NCI-H2171 (cell line): ENCODE measurements at regions not wholly inside any gene's neighbourhood (a gene's known extent, or its start where the extent isn't known, plus 50 kb on each side); places are given as distances from the start of the nearest gene placed in this dataset.
"Not testable (repeated sequence)": the region's sequence is repeated elsewhere in the genome, so short reads cannot be mapped to it uniquely, and the experiment has no call there.

Source experiments
- DNase-seq: peaks from one replicate; lab custom pipeline; 2025; lab: John Stamatoyannopoulos, UW

GRCh38 chr13:87877477-87877876 lies 206.3 kb downstream of the SLITRK5 start:
- no peak for DNase-seq

GRCh38 chr13:87878706-87879105 lies 207.5 kb downstream of the SLITRK5 start:
- DNase-seq: no peak

- DNase-seq: no peak
These were observed 213.7 kb downstream of the SLITRK5 start for GRCh38 chr13:87884884-87885283.

- no peak for DNase-seq
These were observed 216.4 kb downstream of the SLITRK5 start for GRCh38 chr13:87887459-87888123.

GRCh38 chr13:87889254-87889653 lies 218.1 kb downstream of the SLITRK5 start:
- DNase-seq: no peak

GRCh38 chr13:87893186-87893585 lies 222.0 kb downstream of the SLITRK5 start:
- DNase-seq: no peak

GRCh38 chr13:87894059-87894458 lies 222.9 kb downstream of the SLITRK5 start:
- no peak for DNase-seq

GRCh38 chr13:87903553-87903952 lies 232.4 kb downstream of the SLITRK5 start:
- no peak for DNase-seq

GRCh38 chr13:87906411-87906810 lies 235.2 kb downstream of the SLITRK5 start:
- DNase-seq: no peak

- DNase-seq: no peak
These were observed 236.0 kb downstream of the SLITRK5 start for GRCh38 chr13:87907202-87907601.

- DNase-seq: no peak
These were observed 248.8 kb downstream of the SLITRK5 start for GRCh38 chr13:87919956-87920355.

- DNase-seq: no peak
These were observed 252.6 kb downstream of the SLITRK5 start for GRCh38 chr13:87923753-87924152.

GRCh38 chr13:87925006-87925405 lies 253.8 kb downstream of the SLITRK5 start:
- no peak for DNase-seq

- DNase-seq: no peak
These were observed 269.6 kb downstream of the SLITRK5 start for GRCh38 chr13:87940776-87941175.

- no peak for DNase-seq
These were observed 270.1 kb downstream of the SLITRK5 start for GRCh38 chr13:87941226-87941625.

GRCh38 chr13:87942205-87942604 lies 271.0 kb downstream of the SLITRK5 start:
- no peak for DNase-seq

- DNase-seq: no peak
These were observed 272.9 kb downstream of the SLITRK5 start for GRCh38 chr13:87944038-87944437.

- no peak for DNase-seq
These were observed 281.2 kb downstream of the SLITRK5 start for GRCh38 chr13:87952377-87952776.

GRCh38 chr13:87953381-87953780 lies 282.2 kb downstream of the SLITRK5 start:
- no peak for DNase-seq

- DNase-seq: no peak
These were observed 282.9 kb downstream of the SLITRK5 start for GRCh38 chr13:87954091-87954490.

GRCh38 chr13:87961546-87961945 lies 290.4 kb downstream of the SLITRK5 start:
- DNase-seq: no peak

GRCh38 chr13:87972568-87972967 lies 301.4 kb downstream of the SLITRK5 start:
- DNase-seq: no peak

GRCh38 chr13:87975035-87975434 lies 303.9 kb downstream of the SLITRK5 start:
- no peak for DNase-seq

- DNase-seq: not testable (repeated sequence)
These were observed 305.5 kb downstream of the SLITRK5 start for GRCh38 chr13:87976650-87977049.
